Smooth muscle cell of the brain vasculature (primary cell): ENCODE measurements at regions not wholly inside any gene's neighbourhood (a gene's known extent, or its start where the extent isn't known, plus 50 kb on each side); places are given as distances from the start of the nearest gene placed in this dataset.

Experiments used
- DNase-seq: peaks from one replicate; pipeline ENCODE4 v3.0.0-alpha.2; 2012; ENCODE audit warnings: low read depth, low spot score

GRCh38 chr16:86865851-86866662 lies 287.7 kb downstream of the FOXL1 start:
- DNase-seq, result no peak

- DNase-seq, result no peak
Observed at GRCh38 chr16:86866986-86867722, 288.8 kb downstream of the FOXL1 start.

GRCh38 chr16:86868070-86868469 lies 289.7 kb downstream of the FOXL1 start:
- DNase-seq, result no peak

GRCh38 chr16:86868786-86869185 lies 290.4 kb downstream of the FOXL1 start:
- no peak for DNase-seq

GRCh38 chr16:86869288-86870022 lies 291.1 kb downstream of the FOXL1 start:
- no peak for DNase-seq

- no peak for DNase-seq
Observed at GRCh38 chr16:86870380-86870779, 292.0 kb downstream of the FOXL1 start.

- DNase-seq, result no peak
Observed at GRCh38 chr16:86872131-86872530, 293.8 kb downstream of the FOXL1 start.

GRCh38 chr16:86872833-86873232 lies 294.5 kb downstream of the FOXL1 start:
- no peak for DNase-seq

GRCh38 chr16:86874141-86874540 lies 295.8 kb downstream of the FOXL1 start:
- DNase-seq, result no peak

- DNase-seq, result no peak
Observed at GRCh38 chr16:86876499-86876898, 298.1 kb downstream of the FOXL1 start.

- no peak for DNase-seq
Observed at GRCh38 chr16:86877108-86877507, 298.8 kb downstream of the FOXL1 start.

GRCh38 chr16:86877835-86878234 lies 299.5 kb downstream of the FOXL1 start:
- DNase-seq, result no peak

GRCh38 chr16:86878236-86879080 lies 300.1 kb downstream of the FOXL1 start:
- DNase-seq, result no peak

GRCh38 chr16:86879268-86879667 lies 300.9 kb downstream of the FOXL1 start:
- no peak for DNase-seq

- DNase-seq, result no peak
Observed at GRCh38 chr16:86880316-86881117, 302.2 kb downstream of the FOXL1 start.

- no peak for DNase-seq
Observed at GRCh38 chr16:86881118-86881510, 302.8 kb downstream of the FOXL1 start.

GRCh38 chr16:86881861-86882273 lies 303.5 kb downstream of the FOXL1 start:
- DNase-seq, result no peak

- peak; percentile 23 for DNase-seq
Observed at GRCh38 chr16:86882586-86883280, 304.4 kb downstream of the FOXL1 start.

- DNase-seq, result no peak
Observed at GRCh38 chr16:86883583-86884389, 305.4 kb downstream of the FOXL1 start.
